Glutamatergic neuron (in vitro differentiated cells): ENCODE measurements at regions not wholly inside any gene's neighbourhood (a gene's known extent, or its start where the extent isn't known, plus 50 kb on each side); places are given as distances from the start of the nearest gene placed in this dataset.

Experiments used
- DNase-seq: peaks from one replicate; pipeline ENCODE4 v3.0.0; 2022
- H3K27ac Mint-ChIP-seq: one replicate; pipeline ENCODE4 v1.8.0; 2020; ENCODE audit warnings: mild to moderate bottlenecking, mixed read lengths, inconsistent platforms; ENCODE audit not compliant: unreplicated experiment
- H3K27me3 Mint-ChIP-seq: one replicate; pipeline ENCODE4 v1.8.0; 2020; ENCODE audit warnings: mild to moderate bottlenecking, moderate library complexity, mixed read lengths, inconsistent platforms; ENCODE audit not compliant: unreplicated experiment
- H3K36me3 Mint-ChIP-seq: one replicate; pipeline ENCODE4 v1.8.0; 2020; ENCODE audit warnings: mild to moderate bottlenecking, mixed read lengths, inconsistent platforms; ENCODE audit not compliant: unreplicated experiment
- H3K4me1 Mint-ChIP-seq: one replicate; pipeline ENCODE4 v1.8.0; 2020; ENCODE audit warnings: mild to moderate bottlenecking, low read depth, mixed read lengths, inconsistent platforms; ENCODE audit not compliant: unreplicated experiment
- H3K4me3 Mint-ChIP-seq: one replicate; pipeline ENCODE4 v1.8.0; 2020; ENCODE audit warnings: mild to moderate bottlenecking, mixed read lengths, inconsistent platforms; ENCODE audit not compliant: unreplicated experiment
- H3K9me3 Mint-ChIP-seq: one replicate; pipeline ENCODE4 v1.8.0; 2020; ENCODE audit warnings: mild to moderate bottlenecking, moderate library complexity, mixed read lengths, inconsistent platforms; ENCODE audit not compliant: unreplicated experiment
- TF ChIP-seq, protein P1 (sequence below): fragments of 200-600 bp; sonication (generic); IDR thresholded peaks from one replicate; pipeline ENCODE4 v1.5.0; 2021; ENCODE audit not compliant: partially characterized antibody, unreplicated experiment

DNA sequence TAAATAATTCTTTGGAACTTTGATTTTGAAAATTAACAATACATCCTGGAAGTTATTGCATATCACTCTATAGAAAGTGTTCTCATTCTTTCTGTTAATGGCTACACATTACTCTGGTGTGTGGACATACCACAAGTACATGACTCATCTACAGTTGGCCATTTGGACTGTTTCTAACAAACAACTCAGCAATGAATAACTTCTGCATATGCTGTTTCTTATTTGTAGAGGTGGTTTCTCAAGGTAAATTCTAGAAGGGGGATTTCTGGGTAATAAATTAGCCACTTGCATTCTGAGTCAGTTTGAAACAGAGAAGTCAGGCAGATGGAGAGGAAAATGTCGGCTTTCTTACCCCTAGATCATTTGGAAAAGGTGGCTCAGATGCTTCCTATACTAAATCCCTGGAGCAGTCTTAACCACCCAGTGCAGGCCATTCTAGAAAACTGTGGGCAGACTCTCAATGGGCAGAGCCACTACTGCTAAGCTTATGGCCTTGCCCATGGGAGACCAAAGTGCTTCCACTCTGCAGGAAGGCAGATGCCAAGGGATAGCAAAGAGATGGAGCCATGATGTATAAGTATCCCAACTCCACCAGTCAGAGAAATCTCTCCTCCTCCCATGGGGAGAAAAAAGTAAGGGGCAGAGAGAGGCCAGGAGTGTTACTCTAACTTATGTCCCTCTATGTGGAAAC, 194.0 kb upstream of the PLPP4 start:
- H3K27ac Mint-ChIP-seq, result no peak overlapping the region
- no peaks in the 10 kb centered on the region for H3K9me3 Mint-ChIP-seq
- DNase-seq, result no peak
- H3K27me3 Mint-ChIP-seq, result no peaks in the 10 kb centered on the region
- TF ChIP-seq, protein P1, sequence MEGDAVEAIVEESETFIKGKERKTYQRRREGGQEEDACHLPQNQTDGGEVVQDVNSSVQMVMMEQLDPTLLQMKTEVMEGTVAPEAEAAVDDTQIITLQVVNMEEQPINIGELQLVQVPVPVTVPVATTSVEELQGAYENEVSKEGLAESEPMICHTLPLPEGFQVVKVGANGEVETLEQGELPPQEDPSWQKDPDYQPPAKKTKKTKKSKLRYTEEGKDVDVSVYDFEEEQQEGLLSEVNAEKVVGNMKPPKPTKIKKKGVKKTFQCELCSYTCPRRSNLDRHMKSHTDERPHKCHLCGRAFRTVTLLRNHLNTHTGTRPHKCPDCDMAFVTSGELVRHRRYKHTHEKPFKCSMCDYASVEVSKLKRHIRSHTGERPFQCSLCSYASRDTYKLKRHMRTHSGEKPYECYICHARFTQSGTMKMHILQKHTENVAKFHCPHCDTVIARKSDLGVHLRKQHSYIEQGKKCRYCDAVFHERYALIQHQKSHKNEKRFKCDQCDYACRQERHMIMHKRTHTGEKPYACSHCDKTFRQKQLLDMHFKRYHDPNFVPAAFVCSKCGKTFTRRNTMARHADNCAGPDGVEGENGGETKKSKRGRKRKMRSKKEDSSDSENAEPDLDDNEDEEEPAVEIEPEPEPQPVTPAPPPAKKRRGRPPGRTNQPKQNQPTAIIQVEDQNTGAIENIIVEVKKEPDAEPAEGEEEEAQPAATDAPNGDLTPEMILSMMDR, result no peak
- H3K4me3 Mint-ChIP-seq, result no peak overlapping the region
- peaks cover 15% of the 10 kb centered on the region for H3K4me1 Mint-ChIP-seq
- peaks cover 4% of the 10 kb centered on the region for H3K36me3 Mint-ChIP-seq

DNA sequence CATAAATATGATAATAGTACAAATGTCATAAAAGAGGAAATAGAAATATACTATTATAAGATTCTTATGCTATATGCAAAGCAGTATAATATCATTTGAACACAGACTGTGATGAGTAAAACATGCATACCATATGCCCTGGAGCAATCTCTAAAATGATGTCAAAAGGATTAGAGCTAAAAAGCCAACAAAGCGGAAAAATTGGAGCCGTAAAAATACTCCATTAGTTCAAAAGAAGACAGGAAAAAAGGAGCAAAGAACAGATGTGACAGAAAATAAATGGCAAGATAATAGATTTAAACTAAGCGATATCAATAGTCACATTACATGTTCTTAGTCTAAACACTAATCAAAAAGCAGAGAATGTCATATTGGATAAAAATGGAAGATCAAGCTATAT, 191.0 kb upstream of the PLPP4 start:
- Mint-ChIP-seq H3K4me3 (no peak overlapping the region), H3K27ac (no peak overlapping the region), H3K36me3 (peaks cover 12% of the 10 kb centered on the region), H3K4me1 (peaks cover 6% of the 10 kb centered on the region), H3K27me3 (no peaks in the 10 kb centered on the region), H3K9me3 (no peaks in the 10 kb centered on the region)
- DNase-seq, result no peak
- TF ChIP-seq, protein P1, result no peak

DNA sequence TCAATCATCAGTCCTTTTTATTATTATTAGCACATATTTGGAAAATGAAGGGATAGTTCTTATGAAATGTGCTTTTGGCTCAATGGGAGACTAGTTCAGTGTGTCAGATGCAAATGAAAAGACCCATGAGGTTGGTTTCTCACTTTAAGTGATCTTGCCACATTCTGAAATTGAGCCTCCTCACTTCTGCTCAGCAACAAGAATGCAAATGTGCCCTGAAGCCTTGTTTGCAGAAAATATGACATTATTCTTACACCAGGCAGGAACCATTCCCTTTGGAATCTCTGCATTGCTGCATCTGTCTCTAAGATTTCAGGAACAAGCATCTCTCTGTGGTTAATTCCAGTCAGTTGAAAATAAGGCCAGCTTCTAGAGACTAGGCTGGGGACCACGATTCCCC, 186.1 kb upstream of the PLPP4 start:
- TF ChIP-seq, protein P1, result no peak
- H3K4me3 Mint-ChIP-seq, result no peak overlapping the region
- H3K4me1 Mint-ChIP-seq, result peaks cover 24% of the 10 kb centered on the region

DNA sequence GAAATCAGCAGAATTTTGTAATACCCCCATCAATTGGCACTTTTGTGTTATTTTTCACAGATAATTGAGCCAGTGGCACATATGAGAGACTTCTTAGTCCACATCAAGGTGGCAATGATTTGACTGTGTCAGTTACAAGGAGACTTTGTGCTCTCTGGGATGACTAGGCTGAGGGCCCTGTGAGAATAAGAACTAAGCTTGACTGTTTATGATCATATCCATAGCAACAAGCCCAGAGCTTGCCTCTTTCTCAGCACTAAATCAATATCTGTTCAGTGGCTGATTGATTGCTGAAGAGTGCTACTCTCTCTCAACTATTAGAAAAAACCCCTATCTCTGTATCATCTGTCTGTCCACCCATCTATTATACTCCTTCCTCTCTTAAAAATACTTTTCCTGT, 185.3 kb upstream of the PLPP4 start:
- no peak for DNase-seq
- peak overlapping the region; percentile 89 for H3K27ac Mint-ChIP-seq
- TF ChIP-seq, protein P1, result no peak
- H3K36me3 Mint-ChIP-seq, result peaks cover 9% of the 10 kb centered on the region
- peaks cover 3% of the 10 kb centered on the region for H3K9me3 Mint-ChIP-seq
- H3K4me3 Mint-ChIP-seq, result no peak overlapping the region
- peaks cover 3% of the 10 kb centered on the region for H3K27me3 Mint-ChIP-seq
- H3K4me1 Mint-ChIP-seq, result peaks cover 28% of the 10 kb centered on the region

More for the DNA sequence above, 186.1 kb upstream of the PLPP4 start:
- peaks cover 3% of the 10 kb centered on the region for H3K27me3 Mint-ChIP-seq
- no peaks in the 10 kb centered on the region for H3K9me3 Mint-ChIP-seq
- no peak for DNase-seq
- H3K27ac Mint-ChIP-seq, result peak overlapping the region; percentile 89
- peaks cover 12% of the 10 kb centered on the region for H3K36me3 Mint-ChIP-seq

DNA sequence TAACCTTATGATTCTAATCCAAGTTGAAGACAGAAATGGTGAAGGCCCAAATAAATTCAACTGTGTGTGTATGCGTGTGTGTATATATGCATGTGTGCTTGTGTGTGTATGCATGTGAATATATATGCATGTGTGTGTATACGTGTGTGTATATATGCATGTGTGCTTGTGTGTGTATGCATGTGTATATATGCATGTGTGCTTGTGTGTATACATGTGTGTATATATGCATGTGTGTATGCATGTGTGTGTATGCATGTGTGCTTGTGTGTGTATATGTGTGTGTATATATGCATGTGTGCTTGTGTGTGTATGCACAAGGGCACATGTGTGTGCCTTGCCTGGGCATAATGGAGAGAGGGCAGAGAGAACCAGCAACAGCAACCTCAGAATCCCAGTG, 184.7 kb upstream of the PLPP4 start:
- peaks cover 3% of the 10 kb centered on the region for H3K9me3 Mint-ChIP-seq
- peaks cover 9% of the 10 kb centered on the region for H3K36me3 Mint-ChIP-seq
- TF ChIP-seq, protein P1, result no peak
- H3K4me3 Mint-ChIP-seq, result no peak overlapping the region
- peaks cover 32% of the 10 kb centered on the region for H3K4me1 Mint-ChIP-seq
- H3K27me3 Mint-ChIP-seq, result peaks cover 3% of the 10 kb centered on the region
- H3K27ac Mint-ChIP-seq, result peak overlapping the region; percentile 10
- no peak for DNase-seq
